ENCODE measurements at regions not wholly inside any gene's neighbourhood (a gene's known extent, or its start where the extent isn't known, plus 50 kb on each side); places are given as distances from the start of the nearest gene placed in this dataset.

GRCh38 chr6:14659841-14660240 is 542.3 kb downstream of the CD83 start:
- TF ChIP-seq POLR2AphosphoS5 (IDR thresholded peaks at IDR 0.05): no peak
- TF ChIP-seq, protein P1, sequence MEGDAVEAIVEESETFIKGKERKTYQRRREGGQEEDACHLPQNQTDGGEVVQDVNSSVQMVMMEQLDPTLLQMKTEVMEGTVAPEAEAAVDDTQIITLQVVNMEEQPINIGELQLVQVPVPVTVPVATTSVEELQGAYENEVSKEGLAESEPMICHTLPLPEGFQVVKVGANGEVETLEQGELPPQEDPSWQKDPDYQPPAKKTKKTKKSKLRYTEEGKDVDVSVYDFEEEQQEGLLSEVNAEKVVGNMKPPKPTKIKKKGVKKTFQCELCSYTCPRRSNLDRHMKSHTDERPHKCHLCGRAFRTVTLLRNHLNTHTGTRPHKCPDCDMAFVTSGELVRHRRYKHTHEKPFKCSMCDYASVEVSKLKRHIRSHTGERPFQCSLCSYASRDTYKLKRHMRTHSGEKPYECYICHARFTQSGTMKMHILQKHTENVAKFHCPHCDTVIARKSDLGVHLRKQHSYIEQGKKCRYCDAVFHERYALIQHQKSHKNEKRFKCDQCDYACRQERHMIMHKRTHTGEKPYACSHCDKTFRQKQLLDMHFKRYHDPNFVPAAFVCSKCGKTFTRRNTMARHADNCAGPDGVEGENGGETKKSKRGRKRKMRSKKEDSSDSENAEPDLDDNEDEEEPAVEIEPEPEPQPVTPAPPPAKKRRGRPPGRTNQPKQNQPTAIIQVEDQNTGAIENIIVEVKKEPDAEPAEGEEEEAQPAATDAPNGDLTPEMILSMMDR (IDR thresholded peaks at IDR 0.05): no peak
- TF ChIP-seq POLR2A (IDR thresholded peaks at IDR 0.05): no peak

Data from upper lobe of left lung (tissue), 4 donors.